Right lobe of liver (tissue), 4 donors: ENCODE measurements at regions not wholly inside any gene's neighbourhood (a gene's known extent, or its start where the extent isn't known, plus 50 kb on each side); places are given as distances from the start of the nearest gene placed in this dataset.
"Not testable (repeated sequence)": the region's sequence is repeated elsewhere in the genome, so short reads cannot be mapped to it uniquely, and the experiment has no call there.

Experiments
- CTCF ChIP-seq, 4 donors: fragments of 200-600 bp in 3 of 4; fragments of 450-650 bp in 1 of 4; IDR thresholded peaks; one replicate each; pipeline versions ENCODE4 v1.5.1 to v1.8.0; 2016 to 2022; ENCODE audit warnings: antibody characterized with exemption in 4 of 4, mild to moderate bottlenecking in 2 of 4
- POLR2A ChIP-seq: fragments of 450-650 bp; IDR thresholded peaks from one replicate; pipeline ENCODE4 v1.6.1; 2017; ENCODE audit warnings: antibody characterized with exemption, mild to moderate bottlenecking
- donor health status: DM: no; HTN: no; CAD: no.
- donor health status: DM: no; HTN: no; CAD: no.
- donor health status: DM: no; HTN: yes; CAD: no.

DNA sequence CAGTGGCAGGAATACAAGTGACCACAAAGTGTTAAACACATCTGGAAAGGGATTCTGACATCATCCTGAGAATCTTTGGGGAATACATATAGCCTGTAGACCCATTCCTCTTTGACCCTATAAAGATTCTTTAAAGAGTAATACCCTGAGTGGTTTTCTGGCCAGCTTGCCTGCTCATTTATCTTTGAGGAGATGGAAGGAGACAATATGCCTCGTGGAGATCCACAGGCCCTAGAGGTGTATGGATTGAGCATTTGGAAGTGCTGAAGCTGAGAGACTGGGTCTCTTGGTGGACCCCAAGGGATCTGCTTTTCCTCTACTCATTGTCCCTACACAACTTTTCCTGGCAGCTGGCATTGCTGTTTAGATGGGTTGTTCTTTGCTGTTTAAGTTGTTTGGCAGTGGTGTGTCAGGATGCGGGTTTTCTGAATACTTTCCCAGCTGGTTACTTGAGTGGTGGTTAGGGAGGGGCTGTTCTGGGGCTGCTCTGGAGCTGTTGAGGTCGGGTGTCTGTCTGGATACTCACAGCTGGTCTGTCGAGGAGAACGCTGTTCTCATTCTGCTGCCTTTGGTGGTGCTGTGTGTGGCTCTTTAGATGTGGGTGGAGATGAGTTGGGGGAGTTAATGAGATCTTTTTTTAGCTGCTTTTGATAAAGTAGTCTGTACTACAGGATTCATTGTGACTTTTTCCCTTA lies 50.1 kb upstream of the FAM72C start:
- TF ChIP-seq CTCF (IDR thresholded peaks at IDR 0.05); POLR2A: not testable (repeated sequence)
